ENCODE measurements at regions not wholly inside any gene's neighbourhood (a gene's known extent, or its start where the extent isn't known, plus 50 kb on each side); places are given as distances from the start of the nearest gene placed in this dataset.

GRCh38 chr3:64380546-64380945 lies 155.3 kb upstream of the PRICKLE2 start:
- H3K4me3 ChIP-seq, result no peak overlapping the region
- intact Hi-C loops (cut with DNase I), result no loop called here
- TF ChIP-seq POLR2A (IDR thresholded peaks at IDR 0.05) (no peak), CTCF (IDR thresholded peaks at IDR 0.05) (no peak)
- H3K9me3 ChIP-seq, result peaks cover 0 to 3% (median 0%) of the 10 kb centered on the region in 3 donors
- H3K36me3 ChIP-seq, result no peaks in the 10 kb centered on the region
- no peaks in the 10 kb centered on the region for H3K27me3 ChIP-seq
- peaks cover 0 to 11% (median 0%) of the 10 kb centered on the region in 3 donors for H3K4me1 ChIP-seq
- 50 to 67% methylated on average over 1 of the region's 1 CpG for WGBS, 2 donors
- H3K27ac ChIP-seq, result no peak overlapping the region
- no peak for DNase-seq

DNA sequence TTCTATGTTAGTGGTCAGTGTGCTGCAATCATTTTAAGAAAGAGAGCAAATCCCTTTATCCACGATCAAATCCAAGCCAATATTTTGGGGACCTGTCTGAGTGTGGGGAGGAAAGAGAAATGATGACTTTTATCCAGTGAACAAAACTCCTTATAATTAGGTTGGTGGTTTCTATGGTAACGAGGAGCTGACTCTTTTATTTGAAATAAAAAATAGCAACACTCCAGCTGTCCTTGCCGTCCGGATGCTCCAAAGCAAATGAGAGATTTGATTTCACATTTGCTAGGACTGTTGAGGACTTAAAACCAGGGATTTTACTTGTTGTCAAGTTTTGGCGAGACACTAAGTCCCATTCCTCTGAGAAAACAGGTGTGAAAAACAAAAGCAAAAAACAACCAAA lies 154.0 kb upstream of the PRICKLE2 start:
- H3K9me3 ChIP-seq, result peaks cover 0 to 3% (median 0%) of the 10 kb centered on the region in 3 donors
- no peaks in the 10 kb centered on the region for H3K36me3 ChIP-seq
- TF ChIP-seq POLR2A (IDR thresholded peaks at IDR 0.05), result no peak
- no peak for TF ChIP-seq CTCF (IDR thresholded peaks at IDR 0.05)
- no peaks in the 10 kb centered on the region for H3K27me3 ChIP-seq
- peaks cover 0 to 11% (median 0%) of the 10 kb centered on the region in 3 donors for H3K4me1 ChIP-seq
- intact Hi-C loops (cut with DNase I), result no loop called here
- no peak for DNase-seq
- 62 to 70% methylated on average over 5 of the region's 5 CpGs for WGBS, 2 donors
- no peak overlapping the region for H3K4me3 ChIP-seq
- H3K27ac ChIP-seq, result no peak overlapping the region

GRCh38 chr3:64377942-64378341 lies 152.7 kb upstream of the PRICKLE2 start:
- H3K36me3 ChIP-seq, result no peaks in the 10 kb centered on the region
- no peak overlapping the region for H3K4me3 ChIP-seq
- TF ChIP-seq CTCF (IDR thresholded peaks at IDR 0.05) (no peak), POLR2A (IDR thresholded peaks at IDR 0.05) (no peak)
- H3K9me3 ChIP-seq, result peaks cover 0 to 3% (median 0%) of the 10 kb centered on the region in 3 donors
- no peak overlapping the region for H3K27ac ChIP-seq
- intact Hi-C loops (cut with DNase I), result no loop called here
- no peaks in the 10 kb centered on the region for H3K27me3 ChIP-seq
- WGBS, 2 donors, result 89 to 92% methylated on average over 3 to 5 of the region's 5 CpGs
- H3K4me1 ChIP-seq, result peaks cover 0 to 11% (median 0%) of the 10 kb centered on the region in 3 donors
- DNase-seq, result no peak

DNA sequence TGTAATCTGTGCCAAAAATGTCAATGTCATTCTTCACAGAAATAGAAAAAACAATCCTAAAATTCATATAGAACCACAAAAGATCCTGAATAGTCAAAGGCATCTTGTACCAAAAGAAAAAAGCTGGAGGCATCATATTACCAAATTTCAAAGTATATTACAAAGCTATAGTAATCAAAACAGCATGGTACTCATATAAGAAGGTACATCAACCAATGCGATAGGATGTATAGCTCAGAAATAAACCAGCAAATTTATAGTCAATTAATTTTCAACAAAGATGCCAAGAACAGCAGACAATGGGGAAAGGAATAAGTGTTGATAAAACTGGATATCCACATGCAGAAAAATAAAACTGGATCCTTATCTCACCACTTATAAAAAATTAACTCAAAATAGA lies 150.5 kb upstream of the PRICKLE2 start:
- intact Hi-C loops (cut with DNase I), result no loop called here
- H3K27ac ChIP-seq, result no peak overlapping the region

DNA sequence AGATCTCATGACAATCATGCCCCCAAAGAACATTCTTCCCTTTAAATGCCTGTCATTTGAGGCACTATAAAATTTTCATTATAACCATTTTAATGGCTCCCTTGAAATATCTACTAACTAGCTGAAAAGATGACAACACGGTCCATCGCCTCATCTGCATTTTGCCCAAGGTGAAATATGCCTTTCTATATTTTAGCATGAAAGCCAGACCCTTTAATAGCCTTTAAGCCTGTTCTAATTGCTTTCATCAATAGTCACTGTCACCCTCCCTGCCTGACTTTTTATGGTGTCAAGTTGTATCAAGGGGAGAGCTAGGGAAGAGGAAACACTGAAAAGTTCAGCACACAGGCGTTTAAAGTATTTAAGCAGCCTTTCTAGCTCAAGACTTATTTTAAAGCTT lies 144.1 kb upstream of the PRICKLE2 start:
- peaks cover 0 to 6% (median 0%) of the 10 kb centered on the region in 3 donors for H3K4me1 ChIP-seq
- DNase-seq, result no peak
- 96 to 97% methylated on average over 3 of the region's 3 CpGs for whole genome bisulfite sequencing, 2 donors
- no peaks in the 10 kb centered on the region for H3K36me3 ChIP-seq
- H3K27ac ChIP-seq, result no peak overlapping the region
- H3K9me3 ChIP-seq, result no peaks in the 10 kb centered on the region
- TF ChIP-seq POLR2A (IDR thresholded peaks at IDR 0.05) (no peak), CTCF (IDR thresholded peaks at IDR 0.05) (no peak)
- no peaks in the 10 kb centered on the region for H3K27me3 ChIP-seq
- intact Hi-C loops (cut with DNase I), result no loop called here
- H3K4me3 ChIP-seq, result no peak overlapping the region

More for the DNA sequence above, 150.5 kb upstream of the PRICKLE2 start:
- H3K4me1 ChIP-seq, result no peaks in the 10 kb centered on the region
- H3K4me3 ChIP-seq, result no peak overlapping the region
- 83 to 100% methylated on average over 1 of the region's 1 CpG for WGBS, 2 donors
- H3K27me3 ChIP-seq, result no peaks in the 10 kb centered on the region
- no peaks in the 10 kb centered on the region for H3K36me3 ChIP-seq
- peaks cover 0 to 3% (median 0%) of the 10 kb centered on the region in 3 donors for H3K9me3 ChIP-seq
- no peak for DNase-seq
- no peak for TF ChIP-seq CTCF (IDR thresholded peaks at IDR 0.05)
- no peak for TF ChIP-seq POLR2A (IDR thresholded peaks at IDR 0.05)
